IMR-90 (cell line): ENCODE measurements at regions not wholly inside any gene's neighbourhood (a gene's known extent, or its start where the extent isn't known, plus 50 kb on each side); places are given as distances from the start of the nearest gene placed in this dataset.

ENCODE experiments used
- ATAC-seq: fragments of 200-7000 bp; cut with Tn5 transposase; 2 replicates; pipeline ENCODE4 v1.9.1; 2020; ENCODE audit warnings: low read depth, mild to moderate bottlenecking, moderate library complexity
- BruUV-seq: library from RNA; stranded (reverse); fragments of 400-500 nt; replicated peaks from 2 replicates; lab custom pipeline; 2021; lab: Mats Ljungman, UMichigan
- CTCF ChIA-PET: fragments of 300-600 bp; formaldehyde crosslinking; extraction: SDS; loops from one replicate; lab custom pipeline; 2021; ENCODE audit warnings: antibody characterized with exemption; lab: Yijun Ruan, JAX
- POLR2A ChIA-PET: fragments of 300-600 bp; sonication (Branson Sonifier 250); formaldehyde crosslinking; loops from one replicate; lab custom pipeline; 2022; ENCODE audit warnings: antibody characterized with exemption; ENCODE audit not compliant: unreplicated experiment; lab: Charles Lee
- DNase-seq: peaks from one replicate; pipeline ENCODE4 v3.0.0; 2013
- H2AFZ ChIP-seq: replicated peaks from 2 replicates; pipeline ENCODE3; 2013; ENCODE audit warnings: low read length, mild to moderate bottlenecking; ENCODE audit not compliant: poor library complexity
- H2AK5ac ChIP-seq: 2 replicates; pipeline ENCODE4 v1.6.1; 2013; ENCODE audit warnings: low read depth, low read length, inconsistent platforms
- H2AK9ac ChIP-seq: replicated peaks from 2 replicates; pipeline ENCODE3; 2013; ENCODE audit warnings: mild to moderate bottlenecking, low read depth, low read length, moderate library complexity; ENCODE audit not compliant: poor library complexity
- H2BK120ac ChIP-seq: 2 replicates; pipeline ENCODE4 v1.6.1; 2013; ENCODE audit warnings: low read depth, low read length, inconsistent platforms
- H2BK15ac ChIP-seq: 3 replicates; pipeline ENCODE4 v1.6.1; 2013; ENCODE audit warnings: low read depth, low read length, inconsistent platforms
- H2BK20ac ChIP-seq: 2 replicates; pipeline ENCODE4 v1.6.1; 2013; ENCODE audit warnings: low read depth, mild to moderate bottlenecking, inconsistent platforms, low read length, moderate library complexity
- H2BK5ac ChIP-seq: 2 replicates; pipeline ENCODE4 v1.6.1; 2013; ENCODE audit warnings: mild to moderate bottlenecking, low read depth, low read length, inconsistent platforms; ENCODE audit not compliant: poor library complexity, severe bottlenecking
- H3K14ac ChIP-seq: replicated peaks from 2 replicates; pipeline ENCODE4 v1.6.1; 2013; ENCODE audit warnings: low read depth, low read length, inconsistent platforms
- H3K18ac ChIP-seq: 2 replicates; pipeline ENCODE4 v1.6.1; 2013; ENCODE audit warnings: low read depth, low read length, control low read depth
- H3K23ac ChIP-seq: 2 replicates; pipeline ENCODE4 v1.6.1; 2013; ENCODE audit warnings: low read depth, low read length, inconsistent platforms
- H3K27ac ChIP-seq: 2 replicates; pipeline ENCODE4 v1.5.1; 2013; ENCODE audit warnings: mild to moderate bottlenecking, control low read depth, low read length; ENCODE audit not compliant: insufficient read depth
- H3K27me3 ChIP-seq: 2 replicates; pipeline ENCODE4 v1.6.1; 2013; ENCODE audit warnings: low read length; ENCODE audit not compliant: control insufficient read depth, insufficient read depth
- H3K36me3 ChIP-seq: 2 replicates; pipeline ENCODE4 v1.6.1; 2013; ENCODE audit warnings: low read length, mixed read lengths; ENCODE audit not compliant: control insufficient read depth, insufficient read depth
- H3K4ac ChIP-seq: 2 replicates; pipeline ENCODE4 v1.6.1; 2013; ENCODE audit warnings: low read depth, low read length, inconsistent platforms
- H3K4me1 ChIP-seq: 2 replicates; pipeline ENCODE4 v1.6.1; 2013; ENCODE audit warnings: low read length, mixed read lengths; ENCODE audit not compliant: control insufficient read depth, insufficient read depth
- H3K4me2 ChIP-seq: 2 replicates; pipeline ENCODE4 v1.6.1; 2013; ENCODE audit warnings: low read depth, mild to moderate bottlenecking, control low read depth, low read length, moderate library complexity
- H3K4me3 ChIP-seq: 2 replicates; pipeline ENCODE4 v1.5.1; 2013; ENCODE audit warnings: low read depth, mild to moderate bottlenecking, control low read depth, low read length, moderate library complexity; ENCODE audit not compliant: insufficient read depth
- H3K56ac ChIP-seq: 2 replicates; pipeline ENCODE4 v1.6.1; 2013; ENCODE audit warnings: low read length, inconsistent platforms; ENCODE audit not compliant: insufficient read depth; ENCODE audit errors: extremely low read depth
- H3K79me1 ChIP-seq, 2 experiments: 2 replicates each; pipeline ENCODE4 v1.6.1; 2013; ENCODE audit warnings: low read length in 2 of 2, inconsistent platforms in 1 of 2, low read depth in 1 of 2
- H3K9ac ChIP-seq: 2 replicates; pipeline ENCODE4 v1.6.1; 2013; ENCODE audit warnings: low read depth, low read length, control low read depth
- H3K9me1 ChIP-seq: 2 replicates; pipeline ENCODE4 v1.6.1; 2013; ENCODE audit warnings: low read length, inconsistent platforms; ENCODE audit not compliant: insufficient read depth
- H3K9me3 ChIP-seq: 2 replicates; pipeline ENCODE4 v1.6.1; 2013; ENCODE audit warnings: low read length; ENCODE audit not compliant: control insufficient read depth, insufficient read depth
- H4K20me1 ChIP-seq: 2 replicates; pipeline ENCODE4 v1.6.1; 2013; ENCODE audit warnings: low read length, inconsistent platforms; ENCODE audit not compliant: insufficient read depth
- H4K5ac ChIP-seq: 2 replicates; pipeline ENCODE4 v1.6.1; 2013; ENCODE audit warnings: mild to moderate bottlenecking, low read depth, low read length, control low read depth
- H4K8ac ChIP-seq, 2 experiments: 2 replicates each; pipeline ENCODE4 v1.6.1; 2013; ENCODE audit warnings: low read depth in 2 of 2, low read length in 2 of 2, control low read depth in 1 of 2, inconsistent platforms in 1 of 2
- H4K91ac ChIP-seq: 2 replicates; pipeline ENCODE4 v1.6.1; 2013; ENCODE audit warnings: low read depth, low read length, inconsistent platforms; ENCODE audit not compliant: insufficient read depth
- CEBPB ChIP-seq: IDR thresholded peaks from 2 replicates; pipeline ENCODE4 v1.6.1; 2012; ENCODE audit warnings: low read depth, low read length, improper control_type of control experiment
- ELK1 ChIP-seq: fragments of 150-350 bp; IDR thresholded peaks from 2 replicates; pipeline ENCODE4 v1.6.1; 2016; ENCODE audit warnings: low read depth, mild to moderate bottlenecking, low read length, moderate library complexity, borderline replicate concordance
- RAD21 ChIP-seq: IDR thresholded peaks from 2 replicates; pipeline ENCODE4 v1.6.1; 2012; ENCODE audit warnings: low read length, improper control_type of control experiment
- RFX5 ChIP-seq: IDR thresholded peaks from 2 replicates; pipeline ENCODE4 v1.8.0; 2012; ENCODE audit warnings: low read depth, mild to moderate bottlenecking, low read length, moderate library complexity
- WGBS, 2 experiments: methylation state at CpG; one replicate each; pipeline versions ENCODE4 v1.1.5 to v1.1.7; 2013; ENCODE audit warnings: missing lambda C conversion rate in 2 of 2; ENCODE audit not compliant: insufficient read length in 1 of 2; ENCODE audit errors: extremely low coverage in 2 of 2; 5-methylcytosine and 5-hydroxymethylcytosine counted together
- dilution Hi-C: fragments of 300-500 bp; cut with HindIII; formaldehyde crosslinking; loops from one replicate; pipeline ENCODE4 v1.14.3; 2018; ENCODE audit warnings: low sequenced_read_pairs; ENCODE audit not compliant: unreplicated experiment
- in situ Hi-C: fragments of 300-500 bp; cut with MboI; formaldehyde crosslinking; loops from 3 replicates; pipeline ENCODE4 v1.14.3; 2019; ENCODE audit warnings: low sequenced_read_pairs, inconsistent platforms, mixed read lengths
- intact Hi-C: fragments of 100-400 bp; cut with micrococcal nuclease; formaldehyde crosslinking; loops from 2 replicates; pipeline ENCODE4 v1.10.0; 2022

- H3K4me2 ChIP-seq, result no peak overlapping the region
- no peak overlapping the region for H4K5ac ChIP-seq
- H3K18ac ChIP-seq, result no peak overlapping the region
- in situ Hi-C loops (no loop called here), intact Hi-C loops (no loop called here), dilution Hi-C loops (no loop called here)
- TF ChIP-seq RAD21 (no peak), ELK1 (no peak), CEBPB (peak; percentile 30; the same call in 1 of the 2 replicates), RFX5 (no peak)
- H3K4me1 ChIP-seq, result no peaks in the 10 kb centered on the region
- H3K27me3 ChIP-seq, result no peaks in the 10 kb centered on the region
- no TSS peak for BruUV-seq
- H2BK20ac ChIP-seq, result no peak overlapping the region
- no peaks in the 10 kb centered on the region for H3K9me3 ChIP-seq
- H3K9ac ChIP-seq, result no peak overlapping the region
- H3K4ac ChIP-seq, result no peak overlapping the region
- H4K91ac ChIP-seq, result no peak overlapping the region
- no peak overlapping the region for H3K4me3 ChIP-seq
- ChIA-PET CTCF (no interaction called here), POLR2A (no interaction called here)
- H2AFZ ChIP-seq, result no peak overlapping the region
- H3K9me1 ChIP-seq, result no peaks in the 10 kb centered on the region; the same call in 1 of the 2 replicates
- H4K20me1 ChIP-seq, result no peaks in the 10 kb centered on the region
- H3K27ac ChIP-seq, result no peak overlapping the region
- H2BK15ac ChIP-seq, result no peak overlapping the region
- no peaks in the 10 kb centered on the region for H3K36me3 ChIP-seq
- no peak overlapping the region for H2BK120ac ChIP-seq
- no peaks in the 10 kb centered on the region for H3K79me1 ChIP-seq
- H2AK5ac ChIP-seq, result no peak overlapping the region
- no peak overlapping the region for H2AK9ac ChIP-seq
- no peak overlapping the region for H3K56ac ChIP-seq
- no CpG with 5 or more reads among the region's 4 CpGs for WGBS, 2 experiments
- H3K23ac ChIP-seq, result no peak overlapping the region
- no peak overlapping the region for H3K14ac ChIP-seq
- no peak for DNase-seq
- H2BK5ac ChIP-seq, result no peak overlapping the region
- no peak overlapping the region for H4K8ac ChIP-seq
- ATAC-seq, result no peak
These were observed 85.6 kb upstream of the HIVEP3 start for GRCh38 chr1:42004322-42004721.
